ENCODE measurements at regions not wholly inside any gene's neighbourhood (a gene's known extent, or its start where the extent isn't known, plus 50 kb on each side); places are given as distances from the start of the nearest gene placed in this dataset.

DNA sequence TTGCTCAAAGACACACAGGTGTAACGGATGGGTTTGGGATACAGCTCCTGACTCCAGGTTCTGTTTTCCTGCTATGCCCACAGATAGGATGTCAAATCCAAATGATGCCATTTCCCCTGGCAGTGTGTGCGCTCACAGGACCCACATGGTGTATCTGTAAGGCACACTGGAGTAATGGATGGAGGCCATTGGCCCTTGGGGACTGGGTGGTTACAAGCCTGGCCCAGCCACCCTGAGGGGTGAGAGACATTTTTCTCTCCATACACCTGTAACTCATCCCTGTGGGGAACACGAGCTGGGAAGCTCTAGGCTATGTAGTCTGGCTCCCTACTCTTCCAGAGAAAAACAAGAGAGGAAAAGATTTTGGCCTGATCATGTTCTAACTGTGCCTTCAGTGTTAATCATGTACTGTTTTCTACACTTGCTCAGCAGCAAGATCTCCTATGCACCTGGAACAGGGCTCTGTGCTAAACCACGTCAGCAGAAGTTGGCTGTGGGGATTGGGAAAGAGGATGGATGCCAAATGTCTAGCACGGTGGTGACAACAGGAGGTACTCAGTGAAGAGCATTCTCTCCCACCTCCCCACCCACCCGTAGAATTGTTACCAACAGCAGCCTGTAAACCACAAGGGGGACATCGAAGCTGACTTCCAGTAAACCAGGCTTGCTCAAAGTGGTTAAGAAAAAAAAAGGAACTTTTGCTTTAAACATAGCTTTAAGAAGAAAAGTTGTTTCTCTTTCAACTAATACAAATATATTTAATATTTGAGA, 237.0 kb downstream of the LACC1 start:
- H3K36me3 Mint-ChIP-seq, result no peaks in the 10 kb centered on the region
- H3K27ac Mint-ChIP-seq, result peak overlapping the region in 7 of 10 donors; percentile 6 to 90 (median 41)
- POLR2A ChIA-PET, result interaction anchor here (1.0 kb wide), 1 partner anchor 25 kb away, joined by 3 read pairs; no protein-coding TSS in a partner anchor
- H3K4me3 Mint-ChIP-seq, result peak overlapping the region in 5 of 10 donors; percentile 8 to 26 (median 21)
- ATAC-seq, result peak in 1 of 2 donors; percentile 53
- H3K9me3 Mint-ChIP-seq, result no peaks in the 10 kb centered on the region
- no peaks in the 10 kb centered on the region for H3K27me3 Mint-ChIP-seq
- peak in 4 of 10 donors; percentile 5 to 26 (median 12) for DNase-seq
- H3K4me1 Mint-ChIP-seq, result peaks cover 2 to 45% (median 21%) of the 10 kb centered on the region in 4 donors

DNA sequence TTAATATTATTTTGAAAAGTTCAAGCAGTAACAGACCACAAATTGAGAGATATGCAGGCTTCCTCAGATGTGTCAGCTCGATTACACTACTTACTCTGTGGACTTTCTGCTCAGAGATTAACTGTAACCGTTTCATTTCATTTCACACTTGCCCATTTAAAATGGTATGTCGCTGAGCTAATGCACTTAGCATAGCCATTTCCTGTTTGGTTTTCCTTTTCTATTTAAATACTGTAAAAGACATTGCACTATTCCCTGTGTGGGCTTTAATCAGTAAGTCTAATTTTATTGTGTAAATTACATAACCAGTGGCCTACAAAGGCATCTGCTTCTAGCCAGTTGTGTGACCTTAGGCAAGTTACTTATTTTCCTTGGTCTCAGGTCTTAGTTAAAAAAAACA, 237.6 kb downstream of the LACC1 start:
- Mint-ChIP-seq H3K4me1 (peaks cover 2 to 45% (median 21%) of the 10 kb centered on the region in 4 donors), H3K27me3 (no peaks in the 10 kb centered on the region), H3K27ac (peak overlapping the region in 4 of 10 donors; percentile 15 to 90 (median 44)), H3K9me3 (no peaks in the 10 kb centered on the region), H3K36me3 (no peaks in the 10 kb centered on the region), H3K4me3 (peak overlapping the region in 1 of 10 donors; percentile 31)
- DNase-seq (peak in 2 of 10 donors; percentile 3), ATAC-seq (peak in 1 of 2 donors; percentile 38)
- POLR2A ChIA-PET, result interaction anchor here (1.0 kb wide), 1 partner anchor 24 kb away, joined by 3 read pairs; no protein-coding TSS in a partner anchor

DNA sequence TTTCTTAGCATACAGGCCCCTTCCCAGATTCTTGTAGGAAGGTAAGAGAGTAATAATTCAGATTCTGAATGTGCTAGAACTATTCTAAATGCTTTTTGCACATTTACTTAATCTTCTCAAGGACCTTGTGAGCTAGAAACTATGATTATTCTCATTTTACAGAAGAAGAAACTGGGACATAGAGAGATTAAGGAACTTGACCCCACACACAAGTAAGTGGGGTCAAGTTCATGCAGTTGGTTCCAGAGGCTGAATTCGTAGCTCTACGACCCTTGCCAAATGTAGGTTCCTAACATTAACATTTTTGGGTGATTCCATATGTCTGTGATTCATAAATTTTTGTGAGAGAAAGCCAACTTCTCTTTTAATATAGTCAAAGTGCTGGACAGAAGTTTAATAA, 238.1 kb downstream of the LACC1 start:
- H3K27me3 Mint-ChIP-seq, result no peaks in the 10 kb centered on the region
- no peak for DNase-seq
- H3K4me3 Mint-ChIP-seq, result peak overlapping the region in 1 of 10 donors; percentile 31
- H3K4me1 Mint-ChIP-seq, result peaks cover 2 to 40% (median 20%) of the 10 kb centered on the region in 4 donors
- ATAC-seq, result no peak
- POLR2A ChIA-PET, result no interaction called here
- no peaks in the 10 kb centered on the region for H3K36me3 Mint-ChIP-seq
- H3K27ac Mint-ChIP-seq, result peak overlapping the region in 4 of 10 donors; percentile 15 to 90 (median 44)
- H3K9me3 Mint-ChIP-seq, result peaks cover 0 to under 1% (median 0%) of the 10 kb centered on the region in 9 donors

DNA sequence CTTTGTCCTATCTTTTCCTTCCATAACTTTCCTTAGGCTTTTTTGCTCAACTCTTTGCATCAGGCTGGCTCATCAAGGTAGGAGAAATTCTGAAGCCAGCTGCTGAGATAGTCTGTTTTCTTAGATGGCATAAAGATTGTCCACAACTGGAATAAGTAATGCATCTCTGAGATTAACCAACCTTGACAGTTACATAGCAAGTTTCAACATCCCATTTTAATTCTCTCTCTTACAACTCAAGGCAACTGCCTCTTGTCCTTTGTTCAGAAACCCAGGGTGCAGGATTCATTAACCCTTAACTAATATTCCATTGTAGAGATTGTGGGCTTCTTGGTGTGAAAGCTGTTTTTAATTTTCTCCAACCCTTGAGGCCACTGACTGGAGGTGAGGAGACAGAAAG, 239.2 kb downstream of the LACC1 start:
- DNase-seq (no peak), ATAC-seq (no peak)
- Mint-ChIP-seq H3K4me1 (peaks cover 2 to 34% (median 19%) of the 10 kb centered on the region in 4 donors), H3K9me3 (peaks cover 3 to 11% (median 7%) of the 10 kb centered on the region in 9 donors), H3K4me3 (no peak overlapping the region), H3K36me3 (peaks cover 0 to 9% (median 0%) of the 10 kb centered on the region in 3 donors), H3K27me3 (no peaks in the 10 kb centered on the region), H3K27ac (no peak overlapping the region)
- POLR2A ChIA-PET, result no interaction called here

DNA sequence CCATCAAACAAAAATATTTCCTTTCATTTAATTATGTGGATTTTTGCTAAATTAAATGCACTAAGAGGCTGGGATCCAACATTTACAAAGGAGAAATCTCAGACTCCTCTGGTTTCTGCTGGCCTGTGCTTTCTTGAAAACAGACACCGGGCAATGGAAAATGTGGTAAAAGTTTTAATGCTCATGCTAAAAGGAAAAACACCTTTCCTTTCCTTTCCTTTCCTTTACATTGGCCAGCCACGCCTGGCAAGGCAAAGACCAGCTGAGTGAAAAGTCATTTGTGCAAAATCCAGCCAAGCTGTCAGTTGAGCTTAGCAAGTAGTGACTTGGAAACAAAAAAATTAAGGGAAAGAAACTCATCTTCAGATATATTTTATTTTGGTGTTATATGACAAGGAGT, 240.3 kb downstream of the LACC1 start:
- POLR2A ChIA-PET, result no interaction called here
- peaks cover 0 to 14% (median 6%) of the 10 kb centered on the region in 3 donors for H3K36me3 Mint-ChIP-seq
- no peak overlapping the region for H3K4me3 Mint-ChIP-seq
- peaks cover 4 to 19% (median 14%) of the 10 kb centered on the region in 9 donors for H3K9me3 Mint-ChIP-seq
- no peak for ATAC-seq
- peaks cover 2 to 34% (median 19%) of the 10 kb centered on the region in 4 donors for H3K4me1 Mint-ChIP-seq
- no peak for DNase-seq
- no peak overlapping the region for H3K27ac Mint-ChIP-seq
- no peaks in the 10 kb centered on the region for H3K27me3 Mint-ChIP-seq

DNA sequence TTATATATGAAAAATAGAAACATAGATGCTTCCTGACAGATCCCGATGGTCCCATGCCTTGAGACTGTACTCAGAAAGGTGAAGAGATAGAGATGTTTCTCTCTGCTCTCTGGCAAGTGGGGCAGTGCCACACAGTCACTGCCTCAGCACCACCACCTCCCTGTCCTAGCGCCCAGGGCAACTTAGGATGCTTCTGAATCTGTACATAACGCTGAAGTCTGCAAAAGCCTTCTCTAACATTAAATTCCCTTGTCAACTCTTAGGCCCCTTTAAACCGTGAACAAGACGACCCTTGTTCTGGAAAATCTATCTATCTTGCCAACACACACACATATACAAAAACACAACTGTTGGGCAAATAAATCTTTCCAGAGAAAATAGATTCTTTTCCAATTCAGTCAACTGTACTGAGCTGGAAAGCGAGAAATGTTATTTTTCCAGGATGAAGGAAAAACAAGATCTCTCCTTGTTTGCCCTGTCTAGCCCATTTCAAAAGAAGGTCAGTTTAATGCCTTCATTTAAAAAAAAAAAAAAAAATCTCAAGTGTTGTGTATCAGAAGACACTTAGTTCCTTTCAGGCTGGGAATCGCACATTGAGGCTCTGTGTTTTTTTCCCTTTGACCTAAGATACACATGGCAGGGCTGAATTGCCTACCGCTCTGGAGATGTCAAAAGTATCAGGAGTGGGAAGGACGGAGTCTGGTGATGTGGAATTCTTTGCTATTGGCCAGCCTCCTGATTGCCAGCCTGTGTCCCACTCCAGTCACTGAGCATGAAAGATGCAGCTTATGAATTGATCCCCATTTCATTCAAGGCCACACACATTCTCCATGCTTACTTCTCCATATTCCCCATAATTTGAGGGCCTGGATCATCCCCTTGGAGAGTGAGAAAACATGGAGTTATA, 241.4 kb downstream of the LACC1 start:
- no peaks in the 10 kb centered on the region for H3K27me3 Mint-ChIP-seq
- no peak overlapping the region for H3K4me3 Mint-ChIP-seq
- POLR2A ChIA-PET, result no interaction called here
- DNase-seq, result no peak
- no peak overlapping the region for H3K27ac Mint-ChIP-seq
- peaks cover 4 to 19% (median 14%) of the 10 kb centered on the region in 9 donors for H3K9me3 Mint-ChIP-seq
- peaks cover 2 to 28% (median 15%) of the 10 kb centered on the region in 4 donors for H3K4me1 Mint-ChIP-seq
- no peak for ATAC-seq
- H3K36me3 Mint-ChIP-seq, result peaks cover 0 to 14% (median 6%) of the 10 kb centered on the region in 3 donors

DNA sequence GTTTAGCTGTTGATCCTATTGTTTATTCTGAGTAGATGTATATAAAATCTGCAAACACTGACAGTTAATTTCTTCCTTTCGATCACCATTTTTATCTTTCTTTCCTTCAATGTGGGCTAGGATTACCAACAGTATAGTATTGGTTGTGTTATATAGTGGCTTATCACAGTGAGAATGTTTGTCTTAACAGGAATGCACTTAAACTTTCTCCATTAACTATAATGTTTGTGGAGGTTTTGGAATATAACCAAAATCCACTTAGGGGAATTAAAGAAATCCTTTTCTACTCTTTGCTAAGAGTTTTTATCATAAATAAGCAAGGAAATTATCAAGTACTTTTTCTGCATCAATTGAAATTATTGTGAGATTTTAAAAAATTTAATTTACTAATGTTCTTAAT, 244.6 kb downstream of the LACC1 start:
- Mint-ChIP-seq H3K27ac (no peak overlapping the region), H3K4me1 (no peaks in the 10 kb centered on the region), H3K27me3 (peaks cover 0 to 2% (median 0%) of the 10 kb centered on the region in 5 donors), H3K36me3 (peaks cover 0 to 14% (median 6%) of the 10 kb centered on the region in 3 donors), H3K4me3 (no peak overlapping the region), H3K9me3 (peaks cover 4 to 19% (median 14%) of the 10 kb centered on the region in 9 donors)
- DNase-seq (no peak), ATAC-seq (no peak)
- POLR2A ChIA-PET, result no interaction called here

DNA sequence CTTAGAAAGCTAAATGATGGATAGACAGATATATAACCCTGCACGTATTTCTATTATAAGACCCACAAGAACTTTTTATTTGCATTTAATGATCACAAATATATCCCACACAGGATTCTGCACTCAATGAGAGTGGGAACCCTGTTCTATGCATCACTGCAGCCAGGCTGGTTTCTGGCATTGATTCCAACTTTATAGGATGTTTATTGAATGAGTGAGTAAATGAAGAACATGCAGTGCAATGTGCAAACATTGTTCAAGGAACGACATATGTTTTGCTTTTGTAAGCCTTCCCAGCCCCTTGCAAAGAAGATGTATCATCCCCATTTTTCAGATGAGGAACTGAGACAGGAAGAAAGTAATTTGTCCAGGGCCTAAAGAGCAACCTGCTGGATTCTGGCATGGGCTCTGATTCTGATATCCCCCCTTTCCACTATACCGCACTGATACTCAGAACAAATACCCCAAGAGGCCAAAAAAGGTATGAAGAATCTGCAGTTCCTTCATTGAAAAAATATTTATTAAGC, 246.3 kb downstream of the LACC1 start:
- DNase-seq (no peak), ATAC-seq (no peak)
- Mint-ChIP-seq H3K9me3 (peaks cover 4 to 19% (median 14%) of the 10 kb centered on the region in 9 donors), H3K27ac (no peak overlapping the region), H3K4me3 (no peak overlapping the region), H3K4me1 (no peaks in the 10 kb centered on the region), H3K36me3 (peaks cover 0 to 14% (median 6%) of the 10 kb centered on the region in 3 donors), H3K27me3 (peaks cover under 1 to 4% (median 2%) of the 10 kb centered on the region in 5 donors)
- POLR2A ChIA-PET, result no interaction called here

DNA sequence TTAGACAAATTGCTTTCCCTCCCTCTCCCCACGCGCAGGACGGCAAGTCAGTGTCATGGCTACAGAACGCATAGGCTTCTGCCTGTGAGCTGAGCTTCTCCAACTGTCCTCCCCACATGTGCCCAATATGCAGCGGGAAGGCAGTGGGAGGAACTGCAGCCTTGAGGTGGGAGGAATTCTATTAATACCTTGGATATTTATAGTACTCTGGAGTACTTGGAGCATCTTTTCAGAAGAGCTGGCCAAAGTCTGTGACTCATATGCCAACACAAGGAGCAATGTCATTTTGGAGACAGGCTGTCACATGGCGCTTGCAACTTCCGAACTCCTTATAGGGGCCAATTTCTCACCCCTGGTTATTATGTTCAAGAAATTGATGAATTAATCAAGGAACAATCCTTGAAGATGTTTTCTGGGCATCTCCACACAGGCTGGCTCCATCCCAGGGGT, 245.0 kb upstream of the SERP2 start:
- Mint-ChIP-seq H3K36me3 (peaks cover 0 to 8% (median 6%) of the 10 kb centered on the region in 3 donors), H3K9me3 (peaks cover 0 to 13% (median 8%) of the 10 kb centered on the region in 9 donors), H3K4me3 (no peak overlapping the region), H3K27ac (no peak overlapping the region), H3K27me3 (peaks cover 2 to 10% (median 4%) of the 10 kb centered on the region in 5 donors), H3K4me1 (no peaks in the 10 kb centered on the region)
- ATAC-seq, result no peak
- no peak for DNase-seq
- POLR2A ChIA-PET, result no interaction called here

DNA sequence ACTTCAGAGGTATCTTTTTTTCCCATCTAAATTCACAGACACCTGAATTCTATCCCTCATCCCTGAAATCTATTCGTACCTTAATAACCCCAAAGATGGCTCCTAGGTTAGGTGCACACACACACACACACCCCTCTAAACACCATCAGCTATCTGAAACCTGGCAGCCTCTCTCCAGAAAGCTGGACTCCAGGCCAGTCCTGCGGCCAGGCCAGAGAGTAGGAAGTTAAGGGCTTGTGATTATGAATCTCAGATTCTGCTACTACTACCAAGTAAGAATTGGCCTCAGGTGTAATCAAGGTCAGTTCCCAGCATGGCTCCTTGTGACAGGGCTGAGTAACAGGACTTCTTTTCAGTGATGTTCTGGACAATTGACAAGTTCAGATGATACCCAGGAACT, 244.2 kb upstream of the SERP2 start:
- Mint-ChIP-seq H3K36me3 (peaks cover 0 to under 1% (median 0%) of the 10 kb centered on the region in 3 donors), H3K4me1 (no peaks in the 10 kb centered on the region), H3K27me3 (peaks cover 2 to 10% (median 4%) of the 10 kb centered on the region in 5 donors), H3K4me3 (no peak overlapping the region), H3K27ac (no peak overlapping the region), H3K9me3 (peaks cover 0 to 5% (median 1%) of the 10 kb centered on the region in 9 donors)
- DNase-seq (no peak), ATAC-seq (no peak)
- POLR2A ChIA-PET, result interaction anchor here (0.6 kb wide), 1 partner anchor 365 kb away, joined by 3 read pairs; no protein-coding TSS in a partner anchor

DNA sequence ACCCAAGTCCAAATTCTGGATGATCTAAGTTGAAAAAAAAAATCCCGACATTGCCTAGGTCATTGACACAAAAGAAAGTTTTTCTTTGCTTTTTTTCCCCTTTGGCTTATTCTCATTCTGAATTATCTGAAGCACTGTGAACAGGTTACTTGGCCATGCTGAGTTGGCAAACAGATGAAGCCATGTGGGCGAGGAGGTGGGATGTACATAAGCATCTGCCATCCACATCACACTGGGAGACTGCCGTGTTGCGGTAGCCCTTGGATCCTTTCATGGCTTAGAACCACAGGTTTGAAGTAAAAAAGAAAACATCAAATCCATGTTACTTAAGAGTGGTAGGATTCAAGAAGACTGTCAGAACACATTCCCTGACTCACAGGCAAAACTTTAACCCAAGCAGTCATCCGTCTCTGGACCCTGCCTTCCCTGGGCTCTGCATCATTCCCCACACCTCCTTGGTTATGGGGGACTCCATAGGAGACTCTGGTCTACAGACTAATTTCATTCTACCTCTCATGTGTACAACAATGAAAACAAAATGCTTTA, 242.5 kb upstream of the SERP2 start:
- Mint-ChIP-seq H3K27ac (no peak overlapping the region), H3K36me3 (no peaks in the 10 kb centered on the region), H3K27me3 (peaks cover 2 to 10% (median 4%) of the 10 kb centered on the region in 5 donors), H3K4me3 (no peak overlapping the region), H3K4me1 (no peaks in the 10 kb centered on the region), H3K9me3 (no peaks in the 10 kb centered on the region)
- no peak for DNase-seq
- no peak for ATAC-seq
- POLR2A ChIA-PET, result no interaction called here

DNA sequence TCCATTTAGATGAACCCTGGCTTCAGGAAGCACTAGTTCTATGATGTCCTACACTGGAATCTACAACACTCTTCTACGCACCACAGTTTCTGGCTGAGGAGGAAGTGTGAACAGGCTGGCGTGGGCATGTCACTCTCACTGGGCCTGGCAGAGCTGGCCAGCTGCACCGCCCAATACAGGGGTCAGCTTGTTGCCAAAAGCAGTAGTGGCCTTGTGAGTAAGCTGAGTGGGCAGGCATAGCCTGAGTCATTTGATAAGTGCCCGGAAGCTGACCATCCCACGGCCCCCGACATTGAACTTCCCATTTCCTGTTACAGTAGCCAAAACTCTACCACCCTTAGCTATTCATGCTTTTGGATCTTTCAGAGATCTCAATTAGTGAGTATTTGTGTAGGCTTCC, 240.9 kb upstream of the SERP2 start:
- POLR2A ChIA-PET, result no interaction called here
- H3K27ac Mint-ChIP-seq, result no peak overlapping the region
- no peak for ATAC-seq

More for the DNA sequence above, 240.9 kb upstream of the SERP2 start:
- H3K4me1 Mint-ChIP-seq, result no peaks in the 10 kb centered on the region
- H3K36me3 Mint-ChIP-seq, result no peaks in the 10 kb centered on the region
- H3K27me3 Mint-ChIP-seq, result peaks cover 2 to 10% (median 5%) of the 10 kb centered on the region in 5 donors
- H3K9me3 Mint-ChIP-seq, result no peaks in the 10 kb centered on the region
- DNase-seq, result no peak
- H3K4me3 Mint-ChIP-seq, result no peak overlapping the region

Data from naive thymus-derived CD8-positive, alpha-beta T cell (primary cell).